ENCODE measurements at regions not wholly inside any gene's neighbourhood (a gene's known extent, or its start where the extent isn't known, plus 50 kb on each side); places are given as distances from the start of the nearest gene placed in this dataset.

- POLR2A ChIA-PET: interaction anchor here (0.6 kb wide), 1 partner anchor 393 kb away, joined by 3 read pairs; no protein-coding TSS in a partner anchor
- no peaks in the 10 kb centered on the region for H3K4me1 Mint-ChIP-seq (ENCODE audit: low read depth)
Measured at GRCh38 chr16:59148769-59149155, 414.6 kb upstream of the GOT2 start.

GRCh38 chr16:59148056-59148768 lies 414.1 kb upstream of the GOT2 start:
- Mint-ChIP-seq H3K36me3 (ENCODE audit: low read depth) (no peaks in the 10 kb centered on the region), H3K27ac (no peak overlapping the region), H3K4me3 (no peak overlapping the region), H3K9me3 (ENCODE audit: insufficient read depth) (no peaks in the 10 kb centered on the region), H3K27me3 (ENCODE audit: low read depth) (no peaks in the 10 kb centered on the region), H3K4me1 (ENCODE audit: low read depth) (no peaks in the 10 kb centered on the region)
- DNase-seq: no peak
- POLR2A ChIA-PET: no interaction called here
- CTCF ChIA-PET: no interaction called here
- no peak for ATAC-seq

More at GRCh38 chr16:59148769-59149155, 414.6 kb upstream of the GOT2 start:
- no peak overlapping the region for H3K4me3 Mint-ChIP-seq
- H3K27ac Mint-ChIP-seq: no peak overlapping the region
- no peaks in the 10 kb centered on the region for H3K9me3 Mint-ChIP-seq (ENCODE audit: insufficient read depth)
- H3K27me3 Mint-ChIP-seq (ENCODE audit: low read depth): no peaks in the 10 kb centered on the region
- DNase-seq (no peak), ATAC-seq (no peak)
- CTCF ChIA-PET: no interaction called here
- no peaks in the 10 kb centered on the region for H3K36me3 Mint-ChIP-seq (ENCODE audit: low read depth)

- no peak for DNase-seq
- ChIA-PET CTCF (interaction anchor here (0.6 to 1.4 kb wide), 2 partner anchors 27 to 332 kb away, joined by 3 to 4 read pairs; no protein-coding TSS in a partner anchor), POLR2A (no interaction called here)
- no peak for ATAC-seq
- Mint-ChIP-seq H3K36me3 (ENCODE audit: low read depth) (no peaks in the 10 kb centered on the region), H3K9me3 (ENCODE audit: insufficient read depth) (no peaks in the 10 kb centered on the region), H3K27me3 (ENCODE audit: low read depth) (no peaks in the 10 kb centered on the region), H3K27ac (no peak overlapping the region), H3K4me3 (no peak overlapping the region), H3K4me1 (ENCODE audit: low read depth) (no peaks in the 10 kb centered on the region)
Measured at GRCh38 chr16:59146140-59146539, 412.0 kb upstream of the GOT2 start.

- Mint-ChIP-seq H3K36me3 (ENCODE audit: low read depth) (no peaks in the 10 kb centered on the region), H3K27me3 (ENCODE audit: low read depth) (no peaks in the 10 kb centered on the region), H3K4me3 (no peak overlapping the region), H3K27ac (no peak overlapping the region), H3K4me1 (ENCODE audit: low read depth) (no peaks in the 10 kb centered on the region), H3K9me3 (ENCODE audit: insufficient read depth) (no peaks in the 10 kb centered on the region)
- CTCF ChIA-PET: interaction anchor here (1.4 kb wide), 1 partner anchor 331 kb away, joined by 4 read pairs; no protein-coding TSS in a partner anchor
- POLR2A ChIA-PET: no interaction called here
- ATAC-seq (no peak), DNase-seq (no peak)
Measured at GRCh38 chr16:59144841-59145240, 410.7 kb upstream of the GOT2 start.

GRCh38 chr16:59144326-59144725 lies 410.2 kb upstream of the GOT2 start:
- Mint-ChIP-seq H3K4me3 (no peak overlapping the region), H3K4me1 (ENCODE audit: low read depth) (no peaks in the 10 kb centered on the region), H3K36me3 (ENCODE audit: low read depth) (no peaks in the 10 kb centered on the region), H3K9me3 (ENCODE audit: insufficient read depth) (no peaks in the 10 kb centered on the region), H3K27me3 (ENCODE audit: low read depth) (no peaks in the 10 kb centered on the region), H3K27ac (no peak overlapping the region)
- CTCF ChIA-PET: no interaction called here
- ATAC-seq (no peak), DNase-seq (no peak)
- POLR2A ChIA-PET: no interaction called here

GRCh38 chr16:59126486-59126885 lies 392.4 kb upstream of the GOT2 start:
- DNase-seq (no peak), ATAC-seq (no peak)
- POLR2A ChIA-PET: no interaction called here
- CTCF ChIA-PET: no interaction called here
- H3K27ac Mint-ChIP-seq: no peak overlapping the region
- peaks cover 4% of the 10 kb centered on the region for H3K9me3 Mint-ChIP-seq (ENCODE audit: insufficient read depth)
- no peaks in the 10 kb centered on the region for H3K27me3 Mint-ChIP-seq (ENCODE audit: low read depth)
- H3K36me3 Mint-ChIP-seq (ENCODE audit: low read depth): no peaks in the 10 kb centered on the region
- no peaks in the 10 kb centered on the region for H3K4me1 Mint-ChIP-seq (ENCODE audit: low read depth)
- no peak overlapping the region for H3K4me3 Mint-ChIP-seq

- Mint-ChIP-seq H3K4me3 (no peak overlapping the region), H3K27ac (no peak overlapping the region), H3K4me1 (ENCODE audit: low read depth) (no peaks in the 10 kb centered on the region), H3K27me3 (ENCODE audit: low read depth) (no peaks in the 10 kb centered on the region), H3K9me3 (ENCODE audit: insufficient read depth) (no peaks in the 10 kb centered on the region), H3K36me3 (ENCODE audit: low read depth) (no peaks in the 10 kb centered on the region)
- DNase-seq: no peak
- no peak for ATAC-seq
- CTCF ChIA-PET: no interaction called here
- POLR2A ChIA-PET: no interaction called here
Measured at GRCh38 chr16:59124056-59124455, 389.9 kb upstream of the GOT2 start.

- CTCF ChIA-PET: no interaction called here
- H3K27ac Mint-ChIP-seq: no peak overlapping the region
- ATAC-seq (no peak), DNase-seq (no peak)
- H3K4me1 Mint-ChIP-seq (ENCODE audit: low read depth): no peaks in the 10 kb centered on the region
- H3K27me3 Mint-ChIP-seq (ENCODE audit: low read depth): no peaks in the 10 kb centered on the region
- POLR2A ChIA-PET: no interaction called here
- H3K36me3 Mint-ChIP-seq (ENCODE audit: low read depth): no peaks in the 10 kb centered on the region
- H3K4me3 Mint-ChIP-seq: no peak overlapping the region
- H3K9me3 Mint-ChIP-seq (ENCODE audit: insufficient read depth): no peaks in the 10 kb centered on the region
Measured at GRCh38 chr16:59123479-59123878, 389.4 kb upstream of the GOT2 start.

GRCh38 chr16:59122262-59122537 lies 388.1 kb upstream of the GOT2 start:
- no peaks in the 10 kb centered on the region for H3K27me3 Mint-ChIP-seq (ENCODE audit: low read depth)
- no peak overlapping the region for H3K27ac Mint-ChIP-seq
- ATAC-seq (no peak), DNase-seq (no peak)
- POLR2A ChIA-PET: no interaction called here
- H3K9me3 Mint-ChIP-seq (ENCODE audit: insufficient read depth): no peaks in the 10 kb centered on the region
- no peaks in the 10 kb centered on the region for H3K4me1 Mint-ChIP-seq (ENCODE audit: low read depth)
- H3K36me3 Mint-ChIP-seq (ENCODE audit: low read depth): no peaks in the 10 kb centered on the region
- CTCF ChIA-PET: interaction anchor here (0.9 kb wide), 1 partner anchor 14 kb away, joined by 3 read pairs; no protein-coding TSS in a partner anchor
- H3K4me3 Mint-ChIP-seq: no peak overlapping the region

- CTCF ChIA-PET: interaction anchor here (0.9 kb wide), 1 partner anchor 13 kb away, joined by 3 read pairs; no protein-coding TSS in a partner anchor
- Mint-ChIP-seq H3K4me1 (ENCODE audit: low read depth) (no peaks in the 10 kb centered on the region), H3K36me3 (ENCODE audit: low read depth) (no peaks in the 10 kb centered on the region), H3K9me3 (ENCODE audit: insufficient read depth) (no peaks in the 10 kb centered on the region), H3K27ac (no peak overlapping the region), H3K27me3 (ENCODE audit: low read depth) (no peaks in the 10 kb centered on the region), H3K4me3 (no peak overlapping the region)
- POLR2A ChIA-PET: no interaction called here
- DNase-seq (no peak), ATAC-seq (no peak)
Measured at GRCh38 chr16:59121411-59122261, 387.5 kb upstream of the GOT2 start.

GRCh38 chr16:59116744-59117143 lies 382.6 kb upstream of the GOT2 start:
- no peaks in the 10 kb centered on the region for H3K36me3 Mint-ChIP-seq (ENCODE audit: low read depth)
- H3K27ac Mint-ChIP-seq: no peak overlapping the region
- ChIA-PET CTCF (no interaction called here), POLR2A (no interaction called here)
- DNase-seq (no peak), ATAC-seq (no peak)
- no peak overlapping the region for H3K4me3 Mint-ChIP-seq
- no peaks in the 10 kb centered on the region for H3K9me3 Mint-ChIP-seq (ENCODE audit: insufficient read depth)
- H3K4me1 Mint-ChIP-seq (ENCODE audit: low read depth): no peaks in the 10 kb centered on the region
- H3K27me3 Mint-ChIP-seq (ENCODE audit: low read depth): no peaks in the 10 kb centered on the region

- no peak overlapping the region for H3K4me3 Mint-ChIP-seq
- POLR2A ChIA-PET: no interaction called here
- ATAC-seq: no peak
- peaks cover 3% of the 10 kb centered on the region for H3K9me3 Mint-ChIP-seq (ENCODE audit: insufficient read depth)
- no peaks in the 10 kb centered on the region for H3K27me3 Mint-ChIP-seq (ENCODE audit: low read depth)
- H3K4me1 Mint-ChIP-seq (ENCODE audit: low read depth): no peaks in the 10 kb centered on the region
- CTCF ChIA-PET: no interaction called here
- DNase-seq: no peak
- H3K27ac Mint-ChIP-seq: no peak overlapping the region
- no peaks in the 10 kb centered on the region for H3K36me3 Mint-ChIP-seq (ENCODE audit: low read depth)
Measured at GRCh38 chr16:59114790-59115189, 380.7 kb upstream of the GOT2 start.
